Small intestine (tissue), 7 donors: ENCODE measurements at regions not wholly inside any gene's neighbourhood (a gene's known extent, or its start where the extent isn't known, plus 50 kb on each side); places are given as distances from the start of the nearest gene placed in this dataset.
"Not testable (repeated sequence)": the region's sequence is repeated elsewhere in the genome, so short reads cannot be mapped to it uniquely, and the experiment has no call there.

Experiments
- DNase-seq, 2 donors: peaks; one replicate each; pipeline versions ENCODE4 v3.0.0 to v3.0.0-alpha.2; 2013
- FAIRE-seq: peaks from 2 replicates; lab custom pipeline; 2012; peaks lifted over from hg19 to GRCh38; lab: Jason Lieb, UNC
- H3K27ac ChIP-seq, 3 donors: one replicate each; pipeline ENCODE4 v1.5.1; 2013; ENCODE audit warnings: low read length in 2 of 3, mild to moderate bottlenecking in 2 of 3, control low read depth in 1 of 3, inconsistent platforms in 1 of 3, low read depth in 1 of 3, moderate library complexity in 1 of 3
- H3K27me3 ChIP-seq, 3 donors: one replicate each; pipeline ENCODE4 v1.6.1; 2013; ENCODE audit warnings: low read length in 3 of 3, inconsistent platforms in 1 of 3; ENCODE audit not compliant: control insufficient read depth in 3 of 3, insufficient read depth in 3 of 3
- H3K36me3 ChIP-seq, 3 donors: one replicate each; pipeline ENCODE4 v1.6.1; 2013; ENCODE audit warnings: low read length in 3 of 3, inconsistent platforms in 1 of 3, low read depth in 1 of 3, mild to moderate bottlenecking in 1 of 3, moderate library complexity in 1 of 3; ENCODE audit not compliant: control insufficient read depth in 3 of 3, insufficient read depth in 2 of 3
- H3K4me1 ChIP-seq, 3 donors: one replicate each; pipeline ENCODE4 v1.6.1; 2013; ENCODE audit warnings: low read length in 2 of 3, inconsistent platforms in 1 of 3, low read depth in 1 of 3, mild to moderate bottlenecking in 1 of 3, moderate library complexity in 1 of 3; ENCODE audit not compliant: control insufficient read depth in 3 of 3, insufficient read depth in 2 of 3
- H3K4me3 ChIP-seq, 3 donors: one replicate each; pipeline ENCODE4 v1.5.1; 2013; ENCODE audit warnings: low read length in 3 of 3, control low read depth in 1 of 3, inconsistent platforms in 1 of 3, low read depth in 1 of 3, mild to moderate bottlenecking in 1 of 3, moderate library complexity in 1 of 3
- H3K9me3 ChIP-seq, 2 donors: one replicate each; pipeline ENCODE4 v1.6.1; 2013; ENCODE audit warnings: low read depth in 1 of 2, low read length in 1 of 2; ENCODE audit not compliant: control insufficient read depth in 2 of 2, insufficient read depth in 1 of 2
- WGBS, 3 donors: extraction: QIAGEN DNeasy Blood & Tissue Kit; methylation state at CpG; one replicate each; pipeline ENCODE4 v1.1.7; 2013; 5-methylcytosine and 5-hydroxymethylcytosine counted together
- donor health status: healthy with polysubstance abuse.
- donor health status: control.
- donor health status: control.
- donor health status: Bipolar disorder and iron deficiency.
- donor health status: healthy.

DNA sequence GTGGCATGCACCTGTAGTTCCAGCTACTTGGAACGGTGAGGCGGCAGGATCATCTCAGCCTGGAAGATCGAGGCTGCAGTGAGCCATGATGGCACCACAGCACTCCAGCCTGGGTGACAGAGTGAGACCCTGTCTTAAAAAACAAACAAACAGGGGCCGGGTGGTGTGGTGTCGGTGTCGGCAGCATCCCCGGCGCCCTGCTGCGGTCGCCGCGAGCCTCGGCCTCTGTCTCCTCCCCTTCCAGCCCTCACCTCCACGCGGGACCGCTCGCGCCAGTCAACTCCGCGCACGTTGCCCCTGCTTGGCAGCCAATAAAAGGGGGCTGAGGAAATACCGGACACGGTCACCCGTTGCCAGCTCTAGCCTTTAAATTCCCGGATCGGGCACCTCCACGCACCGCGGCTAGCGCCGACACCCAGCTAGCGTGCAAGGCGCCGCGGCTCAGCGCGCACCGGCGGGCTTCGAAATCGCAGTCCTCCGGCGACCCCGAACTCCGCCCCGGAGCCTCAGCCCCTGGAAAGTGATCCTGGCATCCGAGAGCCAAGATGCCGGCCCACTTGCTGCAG lies 204.7 kb downstream of the CDRT15L2 start:
- Histone ChIP-seq H3K27me3 (peaks cover 0 to 20% (median 3%) of the 10 kb centered on the region in 3 donors), H3K4me3 (no peak overlapping the region), H3K36me3 (no peaks in the 10 kb centered on the region), H3K27ac (no peak overlapping the region), H3K9me3 (no peaks in the 10 kb centered on the region), H3K4me1 (no peaks in the 10 kb centered on the region)
- 35 to 47% (median 45%) methylated on average over 30 to 48 of the region's 48 CpGs for WGBS, 3 donors
- FAIRE-seq (no peak), DNase-seq (no peak)

DNA sequence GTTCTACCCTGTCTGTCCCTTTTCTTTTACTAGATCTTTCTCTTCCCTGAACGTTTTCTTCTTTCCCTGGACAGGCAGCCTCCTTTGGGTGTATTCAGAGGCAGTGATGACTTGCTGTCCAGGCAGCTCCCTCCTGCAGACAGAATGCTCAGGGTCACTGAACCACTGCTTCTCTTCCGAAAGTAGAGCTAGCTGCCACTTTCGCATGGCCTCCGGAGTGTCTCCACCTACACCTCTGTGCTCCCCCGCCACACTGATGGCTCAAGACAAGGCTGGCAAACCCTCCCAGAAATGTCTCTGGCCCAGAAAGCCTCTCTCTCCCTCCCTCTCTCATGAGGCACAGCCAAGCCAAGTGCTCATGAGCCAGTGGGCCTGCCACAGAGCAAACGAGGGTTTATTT lies 207.8 kb downstream of the CDRT15L2 start:
- FAIRE-seq (no peak), DNase-seq (no peak)
- Histone ChIP-seq H3K27ac (no peak overlapping the region), H3K36me3 (no peaks in the 10 kb centered on the region), H3K27me3 (peaks cover 0 to 20% (median 3%) of the 10 kb centered on the region in 3 donors), H3K9me3 (no peaks in the 10 kb centered on the region), H3K4me3 (no peak overlapping the region), H3K4me1 (no peaks in the 10 kb centered on the region)
- WGBS, 3 donors = 72 to 78% (median 78%) methylated on average over 6 of the region's 6 CpGs

- Histone ChIP-seq H3K4me3 (no peak overlapping the region), H3K9me3 (no peaks in the 10 kb centered on the region), H3K27ac (no peak overlapping the region), H3K27me3 (peaks cover 0 to 4% (median 1%) of the 10 kb centered on the region in 3 donors), H3K36me3 (no peaks in the 10 kb centered on the region), H3K4me1 (no peaks in the 10 kb centered on the region)
- 84 to 93% (median 85%) methylated on average over 5 of the region's 5 CpGs for WGBS, 3 donors
- FAIRE-seq (no peak), DNase-seq (no peak)
Measured at GRCh38 chr17:20791626-20792025, 212.1 kb downstream of the CDRT15L2 start.

- WGBS, 3 donors = 62 to 69% (median 65%) methylated on average over 6 of the region's 6 CpGs
- not testable (repeated sequence) for H3K4me3 ChIP-seq, H3K27me3 ChIP-seq, H3K4me1 ChIP-seq, FAIRE-seq, H3K9me3 ChIP-seq, H3K27ac ChIP-seq, H3K36me3 ChIP-seq, DNase-seq
Measured at GRCh38 chr17:20794532-20794931, 215.0 kb downstream of the CDRT15L2 start.

DNA sequence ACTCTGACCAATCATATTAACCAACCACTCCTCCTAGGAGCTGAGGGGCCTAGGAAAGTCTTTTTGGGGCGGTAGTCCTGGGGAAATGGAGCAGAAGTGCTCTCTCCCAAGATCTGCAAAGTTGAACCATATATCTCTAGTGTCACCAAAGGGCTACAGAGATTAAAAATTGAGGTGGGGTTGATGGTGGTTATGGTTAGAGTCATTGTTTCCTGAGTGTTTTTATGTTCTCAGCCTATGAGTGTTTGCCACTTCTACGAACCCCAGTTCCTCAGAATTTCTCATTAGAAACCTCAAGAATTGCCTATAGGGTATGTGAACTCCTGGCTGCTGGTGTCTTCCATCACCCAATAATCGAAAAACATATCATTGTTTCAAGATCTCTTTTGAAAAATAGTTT lies 217.8 kb downstream of the CDRT15L2 start:
- FAIRE-seq = no peak
- 76 to 93% (median 78%) methylated on average over 3 of the region's 3 CpGs for WGBS, 3 donors

GRCh38 chr17:20800146-20800545 lies 220.6 kb downstream of the CDRT15L2 start:
- Histone ChIP-seq H3K27me3 (no peaks in the 10 kb centered on the region), H3K4me1 (no peaks in the 10 kb centered on the region), H3K27ac (no peak overlapping the region), H3K9me3 (no peaks in the 10 kb centered on the region), H3K4me3 (no peak overlapping the region), H3K36me3 (no peaks in the 10 kb centered on the region)
- FAIRE-seq = no peak
- DNase-seq = no peak
- 70 to 76% (median 73%) methylated on average over 2 of the region's 2 CpGs for WGBS, 3 donors

More for the DNA sequence above, 217.8 kb downstream of the CDRT15L2 start:
- H3K36me3 ChIP-seq = no peaks in the 10 kb centered on the region
- no peak overlapping the region for H3K4me3 ChIP-seq
- no peaks in the 10 kb centered on the region for H3K27me3 ChIP-seq
- no peaks in the 10 kb centered on the region for H3K9me3 ChIP-seq
- H3K27ac ChIP-seq = no peak overlapping the region
- DNase-seq = no peak
- no peaks in the 10 kb centered on the region for H3K4me1 ChIP-seq

GRCh38 chr17:20805751-20806150 lies 226.2 kb downstream of the CDRT15L2 start:
- Histone ChIP-seq H3K27me3 (no peaks in the 10 kb centered on the region), H3K4me1 (no peaks in the 10 kb centered on the region), H3K27ac (no peak overlapping the region), H3K4me3 (no peak overlapping the region), H3K9me3 (no peaks in the 10 kb centered on the region), H3K36me3 (no peaks in the 10 kb centered on the region)
- FAIRE-seq = no peak
- DNase-seq = no peak
- WGBS, 3 donors = 64 to 75% (median 68%) methylated on average over 3 of the region's 3 CpGs

GRCh38 chr17:20807566-20807965 lies 228.0 kb downstream of the CDRT15L2 start:
- not testable (repeated sequence) for FAIRE-seq, DNase-seq, H3K9me3 ChIP-seq

GRCh38 chr17:20815410-20815809 lies 227.4 kb downstream of the USP22 start:
- H3K27me3 ChIP-seq, H3K4me1 ChIP-seq, H3K36me3 ChIP-seq, H3K27ac ChIP-seq, H3K4me3 ChIP-seq, DNase-seq, H3K9me3 ChIP-seq, FAIRE-seq: not testable (repeated sequence)
- WGBS, 3 donors = 75 to 89% (median 78%) methylated on average over 5 of the region's 5 CpGs

More at GRCh38 chr17:20807566-20807965, 228.0 kb downstream of the CDRT15L2 start:
- H3K4me1 ChIP-seq, H3K27me3 ChIP-seq, H3K36me3 ChIP-seq, H3K27ac ChIP-seq, H3K4me3 ChIP-seq: not testable (repeated sequence)
